GM18909 (cell line): ENCODE measurements at regions not wholly inside any gene's neighbourhood (a gene's known extent, or its start where the extent isn't known, plus 50 kb on each side); places are given as distances from the start of the nearest gene placed in this dataset.
A peak's percentile ranks its signal among the peaks of the same experiment; 100 is the strongest.
"Not testable (repeated sequence)": the region's sequence is repeated elsewhere in the genome, so short reads cannot be mapped to it uniquely, and the experiment has no call there.

ENCODE experiments used
- ATAC-seq: cut with Tn5 transposase; IDR thresholded peaks from one replicate; pipeline ENCODE4 v1.9.1; 2021; ENCODE audit warnings: mild to moderate bottlenecking; ENCODE audit not compliant: unreplicated experiment, poor library complexity

- no peak for ATAC-seq
Observed at GRCh38 chr2:146438246-146438645, 1406.6 kb upstream of the ACVR2A start.

- ATAC-seq: no peak
Observed at GRCh38 chr2:146437712-146438111, 1407.1 kb upstream of the ACVR2A start.

- no peak for ATAC-seq
Observed at GRCh38 chr2:146433116-146433875, 1411.5 kb upstream of the ACVR2A start.

- no peak for ATAC-seq
Observed at GRCh38 chr2:146429366-146429765, 1415.5 kb upstream of the ACVR2A start.

- ATAC-seq: no peak
Observed at GRCh38 chr2:146417942-146418341, 1426.9 kb upstream of the ACVR2A start.

GRCh38 chr2:146415291-146415690, 1429.5 kb upstream of the ACVR2A start:
- ATAC-seq: no peak

- ATAC-seq: no peak
Observed at GRCh38 chr2:146414456-146414855, 1430.4 kb upstream of the ACVR2A start.

GRCh38 chr2:146413086-146413610, 1431.7 kb upstream of the ACVR2A start:
- ATAC-seq: no peak

- no peak for ATAC-seq
Observed at GRCh38 chr2:146412625-146413024, 1432.2 kb upstream of the ACVR2A start.

GRCh38 chr2:146405402-146406309, 1439.2 kb upstream of the ACVR2A start:
- not testable (repeated sequence) for ATAC-seq

- ATAC-seq: not testable (repeated sequence)
Observed at GRCh38 chr2:146403546-146404160, 1441.2 kb upstream of the ACVR2A start.

- no peak for ATAC-seq
Observed at GRCh38 chr2:146392631-146393030, 1452.2 kb upstream of the ACVR2A start.

- ATAC-seq: no peak
Observed at GRCh38 chr2:146392186-146392585, 1452.6 kb upstream of the ACVR2A start.

- no peak for ATAC-seq
Observed at GRCh38 chr2:146388757-146389156, 1456.1 kb upstream of the ACVR2A start.

GRCh38 chr2:146386096-146386495, 1458.7 kb upstream of the ACVR2A start:
- no peak for ATAC-seq

GRCh38 chr2:146385031-146385430, 1459.8 kb upstream of the ACVR2A start:
- peak; percentile 73 for ATAC-seq

- ATAC-seq: no peak
Observed at GRCh38 chr2:146376511-146377064, 1468.2 kb upstream of the ACVR2A start.

GRCh38 chr2:146374505-146374904, 1470.3 kb upstream of the ACVR2A start:
- ATAC-seq: no peak

- not testable (repeated sequence) for ATAC-seq
Observed at GRCh38 chr2:146371364-146371763, 1473.5 kb upstream of the ACVR2A start.

GRCh38 chr2:146370826-146371225, 1474.0 kb upstream of the ACVR2A start:
- ATAC-seq: no peak
